ENCODE measurements at regions not wholly inside any gene's neighbourhood (a gene's known extent, or its start where the extent isn't known, plus 50 kb on each side); places are given as distances from the start of the nearest gene placed in this dataset.
"Not testable (repeated sequence)": the region's sequence is repeated elsewhere in the genome, so short reads cannot be mapped to it uniquely, and the experiment has no call there.

DNA sequence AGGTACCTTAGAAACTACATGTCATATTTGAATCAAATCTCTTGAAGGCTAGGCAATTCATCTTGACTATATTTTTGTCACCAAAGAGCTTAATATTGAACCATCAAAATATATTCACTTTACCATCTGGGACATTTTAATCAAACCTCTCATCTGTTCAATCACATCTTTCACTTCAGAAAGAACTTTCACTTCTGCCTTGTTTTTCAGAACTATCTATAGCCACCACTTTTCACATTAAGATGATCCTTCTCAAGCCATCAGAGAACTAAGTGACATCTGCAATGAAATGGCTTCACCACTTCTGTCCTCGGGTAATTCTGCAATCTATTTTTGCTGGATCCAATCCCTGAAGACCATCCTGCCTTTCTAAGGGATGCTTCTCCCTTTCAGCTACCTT lies 57.8 kb downstream of the OR2B2 start:
- no peak for DNase-seq

GRCh38 chr6:27851440-27851839 lies 60.8 kb downstream of the OR2B2 start:
- DNase-seq: no peak

GRCh38 chr6:27849001-27849400 lies 63.2 kb downstream of the OR2B2 start:
- not testable (repeated sequence) for DNase-seq

DNA sequence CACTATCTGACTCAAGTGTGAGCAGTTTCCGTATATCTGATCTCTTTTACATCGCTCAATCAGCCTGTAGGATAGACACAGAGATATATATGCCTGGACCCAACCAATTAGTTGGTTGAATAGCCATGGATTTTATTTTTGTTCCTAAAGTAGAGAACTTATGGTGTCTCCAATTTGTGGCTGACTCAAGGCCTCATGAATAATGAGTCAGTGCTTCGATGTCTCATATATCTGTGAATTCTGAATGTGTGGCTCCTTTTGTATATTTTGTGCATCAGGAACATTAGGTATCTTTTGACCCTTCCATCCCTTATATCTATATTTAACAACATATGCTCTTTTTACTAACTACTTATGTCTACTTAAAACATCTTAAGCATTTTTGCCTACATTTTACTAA lies 64.5 kb downstream of the OR2B2 start:
- DNase-seq: no peak

GRCh38 chr6:27840572-27840971 lies 71.6 kb downstream of the OR2B2 start:
- DNase-seq: no peak

- DNase-seq: no peak
Measured at GRCh38 chr6:27839626-27840475, 72.3 kb downstream of the OR2B2 start.

DNA sequence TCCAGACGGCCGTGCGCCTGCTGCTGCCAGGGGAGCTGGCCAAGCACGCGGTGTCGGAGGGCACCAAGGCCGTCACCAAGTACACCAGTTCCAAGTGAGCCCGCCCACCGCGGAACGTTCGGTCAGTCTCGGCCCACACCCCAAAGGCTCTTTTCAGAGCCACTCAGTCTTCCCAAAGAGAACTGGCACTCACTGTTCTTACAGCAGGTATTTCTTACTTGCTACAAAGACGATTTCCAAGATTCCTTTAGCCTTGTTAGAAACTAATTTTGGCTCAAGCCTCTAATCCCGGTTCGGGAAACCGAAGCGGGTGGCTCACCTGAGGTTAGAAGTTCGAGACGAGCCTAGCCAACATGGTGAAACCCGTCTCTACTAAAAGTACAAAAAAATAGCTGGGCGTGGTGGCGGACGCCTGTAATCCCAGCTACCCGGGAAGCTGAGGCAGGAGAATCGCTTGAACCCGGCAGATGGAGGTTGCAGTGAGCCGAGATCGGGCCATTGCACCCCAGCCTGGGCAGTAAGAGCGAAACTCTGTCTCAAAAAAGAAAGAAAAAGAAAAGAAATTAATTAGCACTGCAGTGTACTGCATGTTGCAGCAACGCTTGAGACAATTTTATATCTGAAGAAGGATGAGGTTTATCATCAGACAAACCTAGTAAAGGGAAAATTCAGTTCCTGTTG lies 73.1 kb downstream of the OR2B2 start:
- peak in 1 of 2 experiments; percentile 44 for DNase-seq

- DNase-seq: peak; percentile 98
Measured at GRCh38 chr6:27838058-27838944, 73.9 kb downstream of the OR2B2 start.

DNA sequence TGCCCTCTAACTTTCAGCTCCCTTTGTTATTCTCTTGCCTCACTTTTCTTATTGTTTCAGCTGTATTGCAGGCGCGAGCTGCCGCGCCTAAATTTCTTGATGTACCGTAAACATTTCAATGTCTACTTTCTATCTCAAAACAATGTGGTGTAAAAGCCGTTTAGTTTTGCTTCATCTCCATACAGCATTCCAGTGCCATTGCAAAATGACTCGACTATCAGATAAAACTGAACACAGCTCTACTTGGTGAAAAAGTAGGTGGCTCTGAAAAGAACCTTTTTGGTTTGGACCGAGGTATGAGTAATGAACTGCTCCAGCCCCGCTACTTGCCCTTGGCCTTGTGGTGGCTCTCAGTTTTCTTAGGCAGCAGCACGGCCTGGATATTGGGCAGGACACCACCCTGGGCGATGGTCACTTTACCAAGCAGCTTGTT lies 74.6 kb downstream of the OR2B2 start:
- peak in 1 of 2 experiments; percentile 57 for DNase-seq

DNA sequence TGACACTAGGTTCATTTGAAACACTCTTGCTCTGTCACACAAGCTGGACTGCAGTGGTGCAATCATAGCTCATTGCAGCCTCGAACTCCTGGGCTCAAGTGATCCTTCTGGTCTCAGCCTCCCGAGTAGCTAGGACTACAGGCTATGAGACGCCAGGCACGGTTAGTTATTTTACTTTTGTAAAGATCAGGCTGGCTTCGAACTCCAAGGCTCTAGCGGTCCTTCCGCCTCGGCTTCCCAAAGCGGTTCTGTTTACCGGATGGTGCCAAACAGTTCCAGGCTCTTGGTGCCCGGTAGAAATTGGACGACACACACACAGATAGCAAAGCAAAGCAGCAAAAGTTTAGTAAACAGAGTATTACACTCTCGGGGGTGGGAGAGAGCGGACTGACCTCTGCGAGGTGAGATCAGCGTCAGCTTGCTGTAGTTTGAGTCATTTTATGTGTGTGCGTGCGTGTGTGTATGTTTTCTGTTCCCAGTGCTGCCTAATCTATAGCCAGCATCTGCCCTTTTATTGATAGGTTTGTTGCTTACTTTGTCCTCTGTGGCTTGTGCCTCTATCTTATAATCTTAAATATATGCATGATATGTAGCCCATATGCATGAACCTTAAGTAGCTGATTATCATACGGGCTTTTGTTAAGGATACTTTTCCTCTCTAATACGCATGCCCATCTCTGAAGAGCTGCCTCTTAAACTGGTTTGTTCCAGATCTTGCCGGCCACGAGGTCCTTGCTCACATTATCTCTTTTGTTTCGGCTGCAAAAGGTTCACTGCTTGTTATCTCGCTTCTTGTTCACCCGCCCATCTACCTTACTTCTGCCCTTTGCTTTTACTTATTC lies 75.2 kb downstream of the OR2B2 start:
- DNase-seq: peak; percentile 93 to 96

DNA sequence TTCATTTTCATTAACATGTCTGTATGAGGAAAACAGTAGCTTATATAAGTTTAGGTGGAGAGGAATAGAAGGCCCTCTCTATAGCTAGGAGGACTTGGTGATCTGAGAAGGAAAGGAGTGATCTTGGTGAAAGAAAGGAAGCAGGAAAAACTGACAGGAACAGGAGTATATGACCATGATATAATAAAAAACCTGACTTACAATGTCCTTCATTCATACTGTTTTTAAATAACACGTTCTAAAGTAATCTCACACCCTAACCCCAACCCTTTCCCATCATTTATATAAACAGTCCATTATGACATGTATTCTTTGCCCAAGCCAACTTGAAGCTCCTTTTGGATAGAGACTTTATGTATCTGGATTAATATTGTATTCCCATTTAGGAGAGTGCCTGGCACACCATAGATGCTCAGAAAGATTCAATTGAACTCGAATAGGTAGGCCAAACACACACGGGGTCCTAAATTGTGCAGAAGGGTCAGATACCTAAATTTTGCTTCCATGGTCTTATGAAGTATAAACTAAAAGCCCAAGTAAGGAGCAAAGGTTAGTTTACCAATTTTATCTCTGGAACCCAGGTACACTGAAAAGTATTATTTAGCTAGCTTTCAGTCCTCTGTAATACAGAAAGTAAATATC lies 75.9 kb downstream of the OR2B2 start:
- peak in 1 of 2 experiments; percentile 25 for DNase-seq

DNA sequence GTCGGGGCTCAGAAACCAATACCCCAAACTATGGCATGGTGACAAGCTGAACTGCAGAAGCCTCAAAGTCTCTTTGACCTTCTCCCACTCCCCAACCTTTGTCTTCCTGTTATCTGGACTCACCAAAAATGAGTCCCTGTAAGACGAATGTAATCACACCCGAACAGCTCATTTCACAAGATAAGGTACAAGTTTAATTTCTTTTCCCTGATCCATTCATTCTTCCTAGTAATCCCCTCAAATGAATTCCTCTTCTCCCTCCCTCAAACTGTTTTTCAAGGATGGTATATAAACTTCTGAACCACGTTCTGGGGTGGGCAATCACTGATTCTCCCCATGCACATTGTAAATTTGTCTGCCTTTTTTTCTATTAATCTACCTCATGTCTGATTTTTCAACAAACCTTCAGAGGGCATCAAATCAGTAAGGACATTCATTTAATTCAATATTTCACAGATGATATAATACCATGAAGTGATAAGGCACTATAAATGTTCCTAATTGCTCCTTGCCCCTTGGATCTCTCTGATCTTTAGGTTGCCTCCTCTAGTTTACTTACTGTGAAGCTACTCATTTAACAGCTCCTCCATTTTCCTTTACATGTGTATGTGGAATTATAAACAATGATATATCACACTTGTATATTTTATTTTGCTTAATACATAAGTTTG lies 77.2 kb downstream of the OR2B2 start:
- no peak for DNase-seq

GRCh38 chr6:27834384-27834783 lies 77.8 kb downstream of the OR2B2 start:
- no peak for DNase-seq

GRCh38 chr6:27831434-27832081 lies 80.6 kb downstream of the OR2B2 start:
- DNase-seq: peak; percentile 77 to 86

GRCh38 chr6:27830600-27831433 lies 81.4 kb downstream of the OR2B2 start:
- peak; percentile 41 to 51 for DNase-seq

GRCh38 chr6:27830212-27830599 lies 82.0 kb downstream of the OR2B2 start:
- no peak for DNase-seq

DNA sequence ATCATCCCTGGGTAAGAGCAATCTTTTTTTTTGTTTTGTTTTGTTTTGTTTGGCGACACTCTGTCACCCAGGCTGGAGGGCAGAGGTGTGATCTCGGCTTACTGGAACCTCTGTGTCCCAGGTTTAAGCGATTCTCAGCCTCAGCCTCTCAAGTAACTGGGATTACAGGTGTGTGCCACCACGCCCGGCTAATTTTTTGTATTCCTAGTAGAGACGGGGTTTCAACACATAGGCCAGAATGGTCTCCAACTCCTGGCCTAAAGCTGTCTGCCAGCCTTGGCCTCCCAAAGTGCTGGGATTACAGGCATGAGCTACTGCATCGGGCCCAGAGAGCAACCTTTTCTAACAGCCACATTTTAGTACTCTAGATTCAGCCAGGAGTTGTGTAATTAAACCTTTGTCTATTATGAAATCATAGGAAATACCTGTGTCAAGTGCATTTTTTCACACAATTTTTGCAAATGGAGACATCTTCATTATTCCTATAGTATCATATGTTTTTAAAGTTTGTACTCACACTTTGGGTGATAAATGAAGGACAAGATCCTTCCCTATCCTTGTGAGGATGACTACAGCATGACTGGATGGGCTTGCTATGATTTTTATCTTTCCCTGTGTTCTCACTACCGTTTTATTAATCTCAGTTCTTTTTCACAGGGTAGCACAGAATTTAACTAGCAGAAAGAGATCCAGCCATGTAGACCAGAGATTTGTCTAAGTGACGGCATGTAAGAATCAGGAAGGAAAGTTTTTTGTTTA lies 82.6 kb downstream of the OR2B2 start:
- no peak for DNase-seq

GRCh38 chr6:27827477-27827876 lies 84.7 kb downstream of the OR2B2 start:
- not testable (repeated sequence) for DNase-seq

DNA sequence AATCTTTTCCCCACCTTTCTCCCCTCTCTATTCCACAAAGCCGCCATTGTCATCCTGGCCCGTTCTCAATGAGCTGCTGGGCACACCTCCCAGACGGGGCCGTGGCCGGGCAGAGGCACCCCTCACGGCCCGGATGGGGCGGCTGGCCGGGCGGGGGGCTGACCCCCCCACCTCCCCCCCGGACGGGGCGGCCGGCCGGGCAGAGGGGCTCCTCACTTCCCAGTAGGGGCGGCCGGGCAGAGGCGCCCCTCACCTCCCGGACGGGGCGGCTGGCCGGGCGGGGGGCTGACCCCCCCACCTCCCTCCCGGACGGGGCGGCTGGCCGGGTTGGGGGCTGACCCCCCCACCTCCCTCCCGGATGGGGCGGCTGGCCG lies 85.6 kb downstream of the OR2B2 start:
- DNase-seq: not testable (repeated sequence)

Measured in NCI-H526 (cell line).